Dermis blood vessel endothelial cell (primary cell): ENCODE measurements at regions not wholly inside any gene's neighbourhood (a gene's known extent, or its start where the extent isn't known, plus 50 kb on each side); places are given as distances from the start of the nearest gene placed in this dataset.

Source experiments
- DNase-seq: peaks from one replicate; pipeline ENCODE4 v3.0.0; 2010

GRCh38 chr18:78666666-78667335 is 312.8 kb upstream of the SALL3 start:
- DNase-seq: no peak

DNA sequence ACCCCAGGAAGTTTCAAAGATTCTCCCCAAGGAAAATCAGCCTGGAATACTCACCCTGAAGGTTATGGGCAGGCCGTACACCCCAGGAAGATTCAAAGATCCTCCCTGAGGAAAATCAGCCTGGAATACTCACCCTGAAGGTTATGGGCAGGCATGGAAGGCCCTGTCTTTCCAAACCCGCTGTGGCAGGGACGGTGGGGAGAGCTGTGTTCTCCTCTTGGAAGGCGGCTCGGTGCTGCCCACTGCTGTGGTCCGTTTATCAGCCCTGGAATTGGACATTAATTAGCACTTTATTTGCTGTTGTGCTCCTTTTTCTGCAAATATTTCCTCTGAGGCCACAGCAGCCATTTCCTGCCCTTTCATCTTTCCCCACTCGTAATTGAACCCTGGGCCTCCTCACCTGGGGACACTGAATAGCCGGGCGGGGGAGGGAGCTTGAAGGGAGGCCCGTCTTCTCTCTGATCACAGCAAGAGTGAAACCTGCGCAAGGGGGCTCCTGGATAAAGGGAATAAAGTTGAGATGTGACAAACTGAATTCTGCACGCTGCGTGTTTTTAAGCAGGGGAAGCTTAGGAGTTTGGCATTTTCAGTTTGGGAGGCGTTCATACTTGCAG is 308.7 kb upstream of the SALL3 start:
- no peak for DNase-seq

DNA sequence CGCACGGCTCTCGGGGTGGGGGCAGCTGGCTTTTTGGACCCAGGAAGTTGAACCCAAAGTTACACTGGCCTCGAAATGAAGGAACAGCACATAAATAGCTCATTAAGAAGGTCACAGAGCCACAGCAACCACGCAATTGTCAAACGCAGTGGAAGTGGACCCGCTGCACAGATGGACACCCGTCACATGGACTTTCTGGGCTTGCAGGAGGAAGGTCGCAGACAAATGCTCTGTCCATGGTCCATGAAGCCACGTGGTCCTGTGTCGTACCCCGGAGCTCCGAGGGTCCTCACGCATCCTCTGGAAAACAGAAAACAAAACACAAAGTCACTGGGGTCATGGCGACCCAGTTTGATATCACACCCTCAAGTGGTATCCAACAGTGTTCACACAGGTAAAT is 308.1 kb upstream of the SALL3 start:
- no peak for DNase-seq

DNA sequence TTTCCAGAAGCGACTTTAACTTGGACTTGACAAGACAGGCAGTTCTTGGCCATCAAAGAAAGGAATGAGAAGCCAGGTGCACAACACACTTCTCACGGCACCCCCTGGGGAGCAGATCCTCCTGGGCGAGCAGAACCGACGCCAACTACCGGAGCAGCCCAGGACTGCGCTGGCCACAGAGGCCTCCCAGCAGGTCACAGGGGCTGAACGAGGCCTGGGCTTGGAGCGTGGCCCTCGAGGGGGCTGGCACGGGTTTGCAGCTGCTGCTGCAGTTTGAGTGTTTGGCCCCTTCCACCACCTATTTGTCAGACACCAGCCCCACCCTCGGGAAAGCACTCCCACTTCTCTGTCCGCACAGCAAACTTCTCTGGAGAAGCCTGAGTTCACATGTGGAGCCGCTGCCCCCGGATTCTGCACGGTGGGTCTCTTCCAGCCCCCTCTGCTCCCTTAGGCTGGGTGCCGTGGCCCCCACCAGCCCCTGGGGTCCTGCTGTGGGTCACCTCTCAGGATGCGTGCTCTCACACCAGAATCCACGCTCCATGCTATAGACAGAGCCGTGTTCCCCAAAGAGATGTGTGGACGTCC is 306.7 kb upstream of the SALL3 start:
- no peak for DNase-seq

- DNase-seq: no peak
These were observed 305.9 kb upstream of the SALL3 start for GRCh38 chr18:78673516-78674321.

DNA sequence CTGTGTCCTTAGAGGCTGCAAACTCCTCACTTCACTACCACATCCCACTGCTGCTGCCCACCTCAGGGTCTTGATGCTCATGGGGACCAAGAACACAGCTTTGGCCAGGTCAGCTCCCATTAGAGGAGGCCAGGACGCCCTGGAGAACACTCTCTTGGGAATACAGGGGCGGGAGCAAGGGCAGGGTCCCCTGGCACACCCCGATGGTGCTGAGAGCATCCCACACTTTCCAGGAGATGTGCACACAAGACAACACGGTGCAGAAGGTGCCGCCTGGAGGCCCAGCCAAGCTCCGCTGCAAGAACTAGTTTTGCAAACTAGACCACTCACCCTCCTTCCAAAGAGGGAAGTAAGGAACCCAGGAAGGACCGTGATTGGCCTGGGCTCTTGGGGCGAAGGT is 304.4 kb upstream of the SALL3 start:
- no peak for DNase-seq

DNA sequence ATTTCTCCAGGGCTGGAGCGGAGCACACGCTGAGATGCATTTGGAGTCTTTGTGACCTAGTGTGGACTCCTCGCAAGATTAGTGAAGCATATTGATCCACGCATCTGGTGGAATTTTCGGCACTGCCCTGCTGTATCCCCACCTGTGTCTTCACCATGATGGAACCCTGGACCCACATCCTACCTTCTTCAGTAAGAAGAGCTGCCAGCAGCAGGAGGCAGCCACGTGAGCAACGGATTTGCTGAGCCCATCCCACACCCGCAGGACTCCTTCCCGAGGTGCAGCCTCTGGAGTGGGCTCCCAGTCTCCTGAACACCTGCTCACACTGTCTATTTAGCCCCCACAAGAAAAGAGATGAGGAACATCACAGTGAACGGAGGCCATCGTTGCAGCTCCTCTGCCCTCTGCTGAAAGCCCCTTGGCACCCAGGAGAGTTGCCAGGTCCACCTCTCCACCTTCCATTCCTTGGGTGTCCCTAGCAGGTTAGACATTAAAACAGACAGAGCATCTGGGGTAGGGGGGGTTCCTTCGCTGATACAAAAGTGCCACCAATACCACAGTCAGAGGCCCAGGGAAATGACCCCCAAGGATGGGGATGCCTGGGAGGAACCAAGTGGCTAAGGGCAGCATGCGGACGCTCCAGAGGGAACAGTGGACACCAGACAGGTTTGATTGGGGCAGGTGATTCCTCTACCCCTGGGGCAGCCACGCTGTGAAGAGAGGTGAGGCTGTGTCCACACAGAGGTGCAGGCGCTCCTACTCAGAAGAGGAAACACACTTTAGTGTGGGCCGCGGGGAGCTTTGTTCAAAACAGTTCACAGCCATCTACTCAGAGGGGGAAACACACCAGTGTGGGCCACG is 302.8 kb upstream of the SALL3 start:
- no peak for DNase-seq

- DNase-seq: no peak
These were observed 301.9 kb upstream of the SALL3 start for GRCh38 chr18:78677483-78678317.

- no peak for DNase-seq
These were observed 301.3 kb upstream of the SALL3 start for GRCh38 chr18:78678318-78678695.

DNA sequence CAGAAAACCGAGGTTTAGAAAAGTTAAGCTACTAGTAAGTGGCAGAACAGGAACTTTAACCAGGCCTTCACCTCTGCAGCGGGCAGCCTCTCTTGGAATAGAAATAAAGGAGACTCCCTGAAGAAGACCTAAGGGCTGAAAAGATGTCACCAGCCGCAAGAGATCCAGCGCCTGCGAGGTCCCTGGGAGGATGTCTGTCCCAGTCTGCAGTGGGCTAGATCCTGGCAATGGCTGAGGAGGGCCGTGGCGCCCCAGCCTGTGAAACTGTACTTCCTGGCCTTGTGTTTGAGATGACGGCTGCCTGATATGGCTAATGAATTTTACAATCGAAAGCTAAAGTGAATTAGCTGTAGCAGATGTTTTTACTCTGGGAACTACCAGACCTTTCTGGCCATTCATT is 300.6 kb upstream of the SALL3 start:
- no peak for DNase-seq

GRCh38 chr18:78679613-78680260 is 299.9 kb upstream of the SALL3 start:
- DNase-seq: no peak

GRCh38 chr18:78681396-78681795 is 298.2 kb upstream of the SALL3 start:
- no peak for DNase-seq

- DNase-seq: no peak
These were observed 297.7 kb upstream of the SALL3 start for GRCh38 chr18:78681934-78682333.

DNA sequence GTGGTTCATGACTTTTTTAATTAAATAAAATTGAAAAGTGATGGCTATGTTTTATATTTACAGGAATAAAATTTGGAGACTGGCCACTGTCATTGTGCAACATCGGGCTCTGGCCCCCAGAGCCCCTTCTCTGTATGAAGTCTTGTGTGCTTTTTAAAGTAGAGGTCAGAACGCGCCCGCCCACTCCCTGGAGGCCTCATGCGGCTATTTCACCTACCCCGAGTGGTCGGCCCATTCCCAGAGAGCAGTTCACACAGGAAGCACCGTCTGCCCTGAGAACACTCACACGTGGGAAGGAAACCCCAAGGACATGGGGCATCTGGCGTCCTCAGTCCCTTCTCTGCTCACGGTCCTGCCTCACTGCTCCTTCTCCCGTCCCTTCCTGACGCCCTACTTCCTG is 296.9 kb upstream of the SALL3 start:
- DNase-seq: no peak

DNA sequence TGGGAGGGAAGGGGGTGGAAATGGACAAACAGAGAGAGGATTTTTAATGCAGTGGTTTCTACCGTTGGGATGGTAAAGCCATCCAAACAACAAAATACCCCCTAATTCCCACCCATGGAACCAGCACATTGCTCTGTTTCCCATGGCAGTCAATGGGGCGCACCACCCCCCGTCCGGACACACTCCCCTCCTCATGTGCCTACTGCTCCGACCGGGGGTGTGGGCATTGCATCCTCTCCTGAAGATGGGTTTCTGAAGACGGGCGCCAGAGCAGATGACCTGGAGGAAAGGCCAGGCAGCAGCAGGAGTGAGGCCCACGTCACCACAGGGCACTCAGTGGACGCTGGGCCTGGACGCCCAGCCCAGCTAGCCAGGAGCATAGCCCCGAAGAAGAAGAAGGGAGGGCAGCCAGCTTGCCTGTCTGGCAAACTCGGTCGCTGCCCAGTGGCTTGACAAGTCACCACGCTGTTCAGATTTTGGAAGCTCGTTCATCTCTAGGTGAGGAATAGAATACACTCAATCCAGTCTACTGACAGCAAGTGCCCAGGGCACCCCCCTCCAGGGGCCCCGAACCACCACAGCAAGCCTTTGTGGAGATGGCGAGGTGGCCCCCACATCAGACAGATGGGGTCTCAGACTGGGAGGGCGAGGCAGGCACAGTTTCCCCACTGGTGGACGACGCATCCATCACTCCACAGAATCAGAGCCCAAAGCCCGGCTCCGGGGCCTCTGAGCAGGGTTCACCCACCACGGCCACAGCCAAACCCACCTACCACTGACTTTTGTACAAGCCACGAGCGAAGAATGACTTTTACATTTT is 296.2 kb upstream of the SALL3 start:
- DNase-seq: no peak

DNA sequence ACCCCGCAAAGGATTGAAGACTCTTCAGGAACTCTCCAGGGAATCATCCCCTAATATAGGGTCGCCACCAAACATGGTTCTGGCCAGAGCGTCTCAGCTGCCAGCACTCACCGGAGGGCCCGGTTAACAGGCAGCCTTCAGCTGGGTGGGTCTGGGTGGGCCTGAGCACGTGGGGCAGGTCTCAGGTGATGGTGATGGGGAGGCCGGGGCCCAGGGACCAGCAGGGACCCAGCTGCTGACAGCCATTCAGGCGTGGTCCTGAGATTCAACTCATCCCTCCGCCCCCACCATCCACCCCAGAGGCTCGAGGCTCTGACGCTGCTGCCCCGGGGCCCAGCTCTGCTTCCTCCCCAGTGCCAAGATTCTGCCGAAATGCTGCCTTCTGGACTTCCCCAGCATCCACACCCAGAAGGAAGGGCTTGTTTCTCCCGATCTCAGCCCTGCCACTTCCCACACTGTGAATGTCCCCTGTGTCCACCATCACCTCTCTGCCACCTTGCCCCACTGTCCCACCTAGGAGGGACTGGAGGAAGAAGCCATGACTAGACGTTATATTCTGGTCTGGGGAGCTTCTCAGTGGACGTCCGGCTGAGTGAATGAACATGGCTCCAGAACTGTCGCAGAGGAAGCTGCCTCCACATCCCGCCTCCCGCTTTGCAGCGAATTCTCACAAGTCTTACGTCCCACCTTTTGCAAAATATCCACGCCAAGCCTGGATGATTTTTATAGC is 294.2 kb upstream of the SALL3 start:
- no peak for DNase-seq

DNA sequence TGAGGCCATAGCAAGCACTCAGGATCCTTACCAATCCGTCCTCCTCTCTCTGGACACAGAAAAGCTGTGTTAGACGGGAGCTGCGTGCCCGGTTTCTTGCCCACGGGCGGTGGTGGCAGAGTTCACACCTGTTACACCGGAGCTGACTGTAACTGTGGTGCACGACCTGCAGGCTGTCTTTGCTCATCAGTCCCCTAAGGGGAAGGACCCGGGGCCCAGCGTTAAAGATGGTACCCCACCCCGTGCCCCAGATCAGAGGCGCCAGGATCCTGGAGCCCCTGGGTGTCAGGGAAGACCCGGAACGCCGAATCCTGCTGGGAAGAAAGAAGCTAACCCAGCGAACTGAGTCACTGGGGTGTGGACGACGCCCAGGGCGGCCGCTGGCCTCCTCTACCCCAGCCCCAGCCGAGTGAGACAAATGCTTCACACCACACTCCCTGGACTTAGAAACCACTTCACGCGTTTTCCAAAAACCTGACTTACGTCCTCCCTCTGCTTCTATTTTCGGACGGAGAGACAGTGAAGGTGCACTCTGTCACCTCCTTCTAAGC is 293.6 kb upstream of the SALL3 start:
- no peak for DNase-seq

GRCh38 chr18:78686976-78687685 is 292.5 kb upstream of the SALL3 start:
- no peak for DNase-seq

GRCh38 chr18:78687736-78688135 is 291.9 kb upstream of the SALL3 start:
- no peak for DNase-seq
